IMR-90 (cell line): ENCODE measurements at regions not wholly inside any gene's neighbourhood (a gene's known extent, or its start where the extent isn't known, plus 50 kb on each side); places are given as distances from the start of the nearest gene placed in this dataset.

Experiments
- ATAC-seq: fragments of 200-7000 bp; cut with Tn5 transposase; 2 replicates; pipeline ENCODE4 v1.9.1; 2020; ENCODE audit warnings: low read depth, mild to moderate bottlenecking, moderate library complexity
- BruUV-seq: library from RNA; stranded (reverse); fragments of 400-500 nt; replicated peaks from 2 replicates; lab custom pipeline; 2021; lab: Mats Ljungman, UMichigan
- CTCF ChIA-PET: fragments of 300-600 bp; formaldehyde crosslinking; extraction: SDS; loops from one replicate; lab custom pipeline; 2021; ENCODE audit warnings: antibody characterized with exemption; lab: Yijun Ruan, JAX
- POLR2A ChIA-PET: fragments of 300-600 bp; sonication (Branson Sonifier 250); formaldehyde crosslinking; loops from one replicate; lab custom pipeline; 2022; ENCODE audit warnings: antibody characterized with exemption; ENCODE audit not compliant: unreplicated experiment; lab: Charles Lee
- DNase-seq: peaks from one replicate; pipeline ENCODE4 v3.0.0; 2013
- H2AFZ ChIP-seq: replicated peaks from 2 replicates; pipeline ENCODE3; 2013; ENCODE audit warnings: low read length, mild to moderate bottlenecking; ENCODE audit not compliant: poor library complexity
- H2AK5ac ChIP-seq: 2 replicates; pipeline ENCODE4 v1.6.1; 2013; ENCODE audit warnings: low read depth, low read length, inconsistent platforms
- H2AK9ac ChIP-seq: replicated peaks from 2 replicates; pipeline ENCODE3; 2013; ENCODE audit warnings: mild to moderate bottlenecking, low read depth, low read length, moderate library complexity; ENCODE audit not compliant: poor library complexity
- H2BK120ac ChIP-seq: 2 replicates; pipeline ENCODE4 v1.6.1; 2013; ENCODE audit warnings: low read depth, low read length, inconsistent platforms
- H2BK15ac ChIP-seq: 3 replicates; pipeline ENCODE4 v1.6.1; 2013; ENCODE audit warnings: low read depth, low read length, inconsistent platforms
- H2BK20ac ChIP-seq: 2 replicates; pipeline ENCODE4 v1.6.1; 2013; ENCODE audit warnings: low read depth, mild to moderate bottlenecking, inconsistent platforms, low read length, moderate library complexity
- H2BK5ac ChIP-seq: 2 replicates; pipeline ENCODE4 v1.6.1; 2013; ENCODE audit warnings: mild to moderate bottlenecking, low read depth, low read length, inconsistent platforms; ENCODE audit not compliant: poor library complexity, severe bottlenecking
- H3K14ac ChIP-seq: replicated peaks from 2 replicates; pipeline ENCODE4 v1.6.1; 2013; ENCODE audit warnings: low read depth, low read length, inconsistent platforms
- H3K18ac ChIP-seq: 2 replicates; pipeline ENCODE4 v1.6.1; 2013; ENCODE audit warnings: low read depth, low read length, control low read depth
- H3K23ac ChIP-seq: 2 replicates; pipeline ENCODE4 v1.6.1; 2013; ENCODE audit warnings: low read depth, low read length, inconsistent platforms
- H3K27ac ChIP-seq: 2 replicates; pipeline ENCODE4 v1.5.1; 2013; ENCODE audit warnings: mild to moderate bottlenecking, control low read depth, low read length; ENCODE audit not compliant: insufficient read depth
- H3K27me3 ChIP-seq: 2 replicates; pipeline ENCODE4 v1.6.1; 2013; ENCODE audit warnings: low read length; ENCODE audit not compliant: control insufficient read depth, insufficient read depth
- H3K36me3 ChIP-seq: 2 replicates; pipeline ENCODE4 v1.6.1; 2013; ENCODE audit warnings: low read length, mixed read lengths; ENCODE audit not compliant: control insufficient read depth, insufficient read depth
- H3K4ac ChIP-seq: 2 replicates; pipeline ENCODE4 v1.6.1; 2013; ENCODE audit warnings: low read depth, low read length, inconsistent platforms
- H3K4me1 ChIP-seq: 2 replicates; pipeline ENCODE4 v1.6.1; 2013; ENCODE audit warnings: low read length, mixed read lengths; ENCODE audit not compliant: control insufficient read depth, insufficient read depth
- H3K4me2 ChIP-seq: 2 replicates; pipeline ENCODE4 v1.6.1; 2013; ENCODE audit warnings: low read depth, mild to moderate bottlenecking, control low read depth, low read length, moderate library complexity
- H3K4me3 ChIP-seq: 2 replicates; pipeline ENCODE4 v1.5.1; 2013; ENCODE audit warnings: low read depth, mild to moderate bottlenecking, control low read depth, low read length, moderate library complexity; ENCODE audit not compliant: insufficient read depth
- H3K56ac ChIP-seq: 2 replicates; pipeline ENCODE4 v1.6.1; 2013; ENCODE audit warnings: low read length, inconsistent platforms; ENCODE audit not compliant: insufficient read depth; ENCODE audit errors: extremely low read depth
- H3K79me1 ChIP-seq, 2 experiments: 2 replicates each; pipeline ENCODE4 v1.6.1; 2013; ENCODE audit warnings: low read length in 2 of 2, inconsistent platforms in 1 of 2, low read depth in 1 of 2
- H3K9ac ChIP-seq: 2 replicates; pipeline ENCODE4 v1.6.1; 2013; ENCODE audit warnings: low read depth, low read length, control low read depth
- H3K9me1 ChIP-seq: 2 replicates; pipeline ENCODE4 v1.6.1; 2013; ENCODE audit warnings: low read length, inconsistent platforms; ENCODE audit not compliant: insufficient read depth
- H3K9me3 ChIP-seq: 2 replicates; pipeline ENCODE4 v1.6.1; 2013; ENCODE audit warnings: low read length; ENCODE audit not compliant: control insufficient read depth, insufficient read depth
- H4K20me1 ChIP-seq: 2 replicates; pipeline ENCODE4 v1.6.1; 2013; ENCODE audit warnings: low read length, inconsistent platforms; ENCODE audit not compliant: insufficient read depth
- H4K5ac ChIP-seq: 2 replicates; pipeline ENCODE4 v1.6.1; 2013; ENCODE audit warnings: mild to moderate bottlenecking, low read depth, low read length, control low read depth
- H4K8ac ChIP-seq, 2 experiments: 2 replicates each; pipeline ENCODE4 v1.6.1; 2013; ENCODE audit warnings: low read depth in 2 of 2, low read length in 2 of 2, control low read depth in 1 of 2, inconsistent platforms in 1 of 2
- H4K91ac ChIP-seq: 2 replicates; pipeline ENCODE4 v1.6.1; 2013; ENCODE audit warnings: low read depth, low read length, inconsistent platforms; ENCODE audit not compliant: insufficient read depth
- MAZ ChIP-seq: IDR thresholded peaks from 2 replicates; pipeline ENCODE4 v1.6.1; 2012; ENCODE audit warnings: low read depth, mild to moderate bottlenecking, low read length, improper control_type of control experiment, moderate library complexity, borderline replicate concordance
- NFE2L2 ChIP-seq: fragments of 150-350 bp; IDR thresholded peaks from 2 replicates; pipeline ENCODE4 v1.6.1; 2016; ENCODE audit warnings: low read depth, mild to moderate bottlenecking, low read length
- POLR2A ChIP-seq: IDR thresholded peaks from 2 replicates; pipeline ENCODE4 v1.6.1; 2012; ENCODE audit warnings: mild to moderate bottlenecking, low read depth, low read length
- RCOR1 ChIP-seq: IDR thresholded peaks from 2 replicates; pipeline ENCODE4 v1.6.1; 2012; ENCODE audit warnings: mild to moderate bottlenecking, low read length, improper control_type of control experiment; ENCODE audit not compliant: insufficient replicate concordance
- WGBS, 2 experiments: methylation state at CpG; one replicate each; pipeline versions ENCODE4 v1.1.5 to v1.1.7; 2013; ENCODE audit warnings: missing lambda C conversion rate in 2 of 2; ENCODE audit not compliant: insufficient read length in 1 of 2; ENCODE audit errors: extremely low coverage in 2 of 2; 5-methylcytosine and 5-hydroxymethylcytosine counted together
- dilution Hi-C: fragments of 300-500 bp; cut with HindIII; formaldehyde crosslinking; loops from one replicate; pipeline ENCODE4 v1.14.3; 2018; ENCODE audit warnings: low sequenced_read_pairs; ENCODE audit not compliant: unreplicated experiment
- in situ Hi-C: fragments of 300-500 bp; cut with MboI; formaldehyde crosslinking; loops from 3 replicates; pipeline ENCODE4 v1.14.3; 2019; ENCODE audit warnings: low sequenced_read_pairs, inconsistent platforms, mixed read lengths
- intact Hi-C: fragments of 100-400 bp; cut with micrococcal nuclease; formaldehyde crosslinking; loops from 2 replicates; pipeline ENCODE4 v1.10.0; 2022
- TF ChIP-seq, protein P1 (sequence below): conservative IDR thresholded peaks from 2 replicates; pipeline ENCODE4 v1.5.1; 2012; ENCODE audit warnings: mild to moderate bottlenecking, low read depth, low read length, improper control_type of control experiment

DNA sequence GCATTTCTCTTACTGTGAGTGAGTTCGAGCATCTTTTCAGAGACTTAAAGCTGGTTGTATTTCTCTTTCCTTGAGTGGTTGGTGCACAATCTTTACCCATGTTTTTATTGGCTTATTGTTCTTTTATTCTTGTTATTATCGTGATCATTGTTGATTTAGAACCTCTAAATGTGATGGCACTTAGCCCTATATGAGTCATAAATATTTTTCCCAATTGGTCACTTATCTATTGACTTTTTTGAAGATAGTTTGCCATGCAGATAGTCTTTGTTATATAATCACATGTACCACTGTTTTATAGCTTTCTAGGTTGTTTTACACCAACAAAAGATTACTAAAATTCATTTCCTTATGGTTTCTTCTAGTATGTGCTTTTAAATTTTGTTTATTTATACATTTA is 70.6 kb upstream of the KCNK12 start:
- Histone ChIP-seq H2BK20ac (no peak overlapping the region), H4K20me1 (no peaks in the 10 kb centered on the region), H3K36me3 (no peaks in the 10 kb centered on the region), H3K79me1 (no peaks in the 10 kb centered on the region), H3K18ac (no peak overlapping the region), H3K9me3 (no peaks in the 10 kb centered on the region), H2AK5ac (no peak overlapping the region), H3K27ac (no peak overlapping the region), H3K4me2 (no peak overlapping the region), H4K5ac (no peak overlapping the region), H3K9me1 (no peaks in the 10 kb centered on the region), H2BK120ac (no peak overlapping the region), H2AK9ac (no peak overlapping the region), H3K9ac (no peak overlapping the region), H2BK15ac (no peak overlapping the region), H4K8ac (no peak overlapping the region), H3K23ac (no peak overlapping the region), H3K4me3 (no peak overlapping the region), H2BK5ac (no peak overlapping the region), H2AFZ (no peak overlapping the region), H3K4ac (no peak overlapping the region), H3K14ac (no peak overlapping the region), H3K4me1 (no peaks in the 10 kb centered on the region), H4K91ac (no peak overlapping the region), H3K56ac (no peak overlapping the region), H3K27me3 (peaks cover 20% of the 10 kb centered on the region)
- in situ Hi-C loops (no loop called here), dilution Hi-C loops (no loop called here), intact Hi-C loops (no loop called here)
- WGBS, 2 experiments: no CpG with 5 or more reads among the region's 2 CpGs
- no peak for TF ChIP-seq RCOR1
- no peak for TF ChIP-seq POLR2A
- TF ChIP-seq NFE2L2: no peak
- TF ChIP-seq, protein P1, sequence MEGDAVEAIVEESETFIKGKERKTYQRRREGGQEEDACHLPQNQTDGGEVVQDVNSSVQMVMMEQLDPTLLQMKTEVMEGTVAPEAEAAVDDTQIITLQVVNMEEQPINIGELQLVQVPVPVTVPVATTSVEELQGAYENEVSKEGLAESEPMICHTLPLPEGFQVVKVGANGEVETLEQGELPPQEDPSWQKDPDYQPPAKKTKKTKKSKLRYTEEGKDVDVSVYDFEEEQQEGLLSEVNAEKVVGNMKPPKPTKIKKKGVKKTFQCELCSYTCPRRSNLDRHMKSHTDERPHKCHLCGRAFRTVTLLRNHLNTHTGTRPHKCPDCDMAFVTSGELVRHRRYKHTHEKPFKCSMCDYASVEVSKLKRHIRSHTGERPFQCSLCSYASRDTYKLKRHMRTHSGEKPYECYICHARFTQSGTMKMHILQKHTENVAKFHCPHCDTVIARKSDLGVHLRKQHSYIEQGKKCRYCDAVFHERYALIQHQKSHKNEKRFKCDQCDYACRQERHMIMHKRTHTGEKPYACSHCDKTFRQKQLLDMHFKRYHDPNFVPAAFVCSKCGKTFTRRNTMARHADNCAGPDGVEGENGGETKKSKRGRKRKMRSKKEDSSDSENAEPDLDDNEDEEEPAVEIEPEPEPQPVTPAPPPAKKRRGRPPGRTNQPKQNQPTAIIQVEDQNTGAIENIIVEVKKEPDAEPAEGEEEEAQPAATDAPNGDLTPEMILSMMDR: no peak
- no peak for TF ChIP-seq MAZ
- BruUV-seq: no TSS peak
- ATAC-seq (no peak), DNase-seq (no peak)
- ChIA-PET POLR2A (no interaction called here), CTCF (interaction anchor here (0.6 kb wide), 1 partner anchor 20 kb away, joined by 3 read pairs; no protein-coding TSS in a partner anchor)
